Osteoblast (primary cell): ENCODE measurements at regions not wholly inside any gene's neighbourhood (a gene's known extent, or its start where the extent isn't known, plus 50 kb on each side); places are given as distances from the start of the nearest gene placed in this dataset.
A peak's percentile ranks its signal among the peaks of the same experiment; 100 is the strongest.

Experiments used
- DNase-seq: peaks from one replicate; pipeline ENCODE4 v3.0.0; 2011; ENCODE audit warnings: low spot score, mixed read lengths; ENCODE audit not compliant: insufficient read length; ENCODE audit errors: missing footprints
- H2AFZ ChIP-seq: 2 replicates; pipeline ENCODE4 v1.6.0; 2011; ENCODE audit warnings: mild to moderate bottlenecking, low read length
- H3K27ac ChIP-seq: 2 replicates; pipeline ENCODE4 v1.5.1; 2011; ENCODE audit warnings: mild to moderate bottlenecking, low read depth, low read length, moderate library complexity
- H3K27me3 ChIP-seq: 2 replicates; pipeline ENCODE4 v1.6.0; 2012; ENCODE audit warnings: mild to moderate bottlenecking, control low read depth, inconsistent platforms, low read length, moderate library complexity; ENCODE audit not compliant: insufficient read depth
- H3K36me3 ChIP-seq: 2 replicates; pipeline ENCODE4 v1.5.1; 2011; ENCODE audit warnings: mild to moderate bottlenecking, low read length, control low read depth, moderate library complexity; ENCODE audit not compliant: insufficient read depth
- H3K4me1 ChIP-seq: 2 replicates; pipeline ENCODE4 v1.5.1; 2011; ENCODE audit warnings: mild to moderate bottlenecking, low read length, control low read depth, moderate library complexity; ENCODE audit not compliant: insufficient read depth
- H3K4me2 ChIP-seq: 2 replicates; pipeline ENCODE4 v1.6.0; 2011; ENCODE audit warnings: mild to moderate bottlenecking, low read length; ENCODE audit not compliant: insufficient read depth
- H3K4me3 ChIP-seq: fragments of 200-600 bp; sonication (generic); 3 replicates; pipeline ENCODE4 v1.5.1; 2012; ENCODE audit warnings: mild to moderate bottlenecking, low read length, inconsistent platforms; ENCODE audit not compliant: insufficient read depth
- H3K79me2 ChIP-seq: 2 replicates; pipeline ENCODE4 v1.6.0; 2012; ENCODE audit warnings: mild to moderate bottlenecking, low read length, control low read depth, inconsistent platforms; ENCODE audit not compliant: insufficient read depth
- H3K9me3 ChIP-seq: 2 replicates; pipeline ENCODE4 v1.5.1; 2011; ENCODE audit warnings: low read depth, low read length, control low read depth
- H4K20me1 ChIP-seq: 2 replicates; pipeline ENCODE4 v1.6.0; 2012; ENCODE audit warnings: mild to moderate bottlenecking, low read length, control low read depth; ENCODE audit not compliant: insufficient read depth
- CTCF ChIP-seq: IDR thresholded peaks from 2 replicates; pipeline ENCODE4 v1.5.1; 2011; ENCODE audit warnings: mild to moderate bottlenecking, low read depth, low read length, moderate library complexity; ENCODE audit errors: extremely low read depth

- DNase-seq: no peak
- H3K27ac ChIP-seq: no peak overlapping the region
- H3K4me3 ChIP-seq: no peak overlapping the region
- H4K20me1 ChIP-seq: no peaks in the 10 kb centered on the region
- no peaks in the 10 kb centered on the region for H3K9me3 ChIP-seq
- peaks cover 5% of the 10 kb centered on the region for H3K4me1 ChIP-seq
- H2AFZ ChIP-seq: no peak overlapping the region
- no peaks in the 10 kb centered on the region for H3K79me2 ChIP-seq
- TF ChIP-seq CTCF: no peak
- H3K27me3 ChIP-seq: no peaks in the 10 kb centered on the region
- H3K36me3 ChIP-seq: no peaks in the 10 kb centered on the region
- no peak overlapping the region for H3K4me2 ChIP-seq
Observed at GRCh38 chr1:75668813-75669212, 55.7 kb upstream of the ACADM start.

GRCh38 chr1:75671708-75672107 is 52.8 kb upstream of the ACADM start:
- Histone ChIP-seq H4K20me1 (no peaks in the 10 kb centered on the region), H3K27me3 (no peaks in the 10 kb centered on the region), H3K36me3 (no peaks in the 10 kb centered on the region), H3K4me3 (no peak overlapping the region), H2AFZ (no peak overlapping the region), H3K4me2 (no peak overlapping the region), H3K9me3 (no peaks in the 10 kb centered on the region), H3K79me2 (no peaks in the 10 kb centered on the region), H3K4me1 (peaks cover 5% of the 10 kb centered on the region), H3K27ac (no peak overlapping the region)
- no peak for TF ChIP-seq CTCF
- DNase-seq: no peak

- DNase-seq: no peak
- no peak for TF ChIP-seq CTCF
- H3K4me3 ChIP-seq: no peak overlapping the region
- no peak overlapping the region for H3K4me2 ChIP-seq
- H3K27ac ChIP-seq: no peak overlapping the region
- H3K79me2 ChIP-seq: no peaks in the 10 kb centered on the region
- peaks cover 5% of the 10 kb centered on the region for H3K4me1 ChIP-seq
- H3K9me3 ChIP-seq: no peaks in the 10 kb centered on the region
- no peak overlapping the region for H2AFZ ChIP-seq
- no peaks in the 10 kb centered on the region for H3K27me3 ChIP-seq
- H3K36me3 ChIP-seq: no peaks in the 10 kb centered on the region
- no peaks in the 10 kb centered on the region for H4K20me1 ChIP-seq
Observed at GRCh38 chr1:75672108-75672507, 52.4 kb upstream of the ACADM start.

GRCh38 chr1:75672528-75673393 is 51.7 kb upstream of the ACADM start:
- H2AFZ ChIP-seq: peak overlapping the region; percentile 76
- no peak overlapping the region for H3K4me2 ChIP-seq
- H3K4me3 ChIP-seq: no peak overlapping the region
- H3K27ac ChIP-seq: peak overlapping the region; percentile 45
- no peaks in the 10 kb centered on the region for H3K27me3 ChIP-seq
- H3K36me3 ChIP-seq: no peaks in the 10 kb centered on the region
- TF ChIP-seq CTCF: no peak
- H3K9me3 ChIP-seq: no peaks in the 10 kb centered on the region
- H3K4me1 ChIP-seq: peaks cover 5% of the 10 kb centered on the region
- no peaks in the 10 kb centered on the region for H4K20me1 ChIP-seq
- H3K79me2 ChIP-seq: no peaks in the 10 kb centered on the region
- peak; percentile 83 for DNase-seq
